ENCODE measurements at regions not wholly inside any gene's neighbourhood (a gene's known extent, or its start where the extent isn't known, plus 50 kb on each side); places are given as distances from the start of the nearest gene placed in this dataset.

DNA sequence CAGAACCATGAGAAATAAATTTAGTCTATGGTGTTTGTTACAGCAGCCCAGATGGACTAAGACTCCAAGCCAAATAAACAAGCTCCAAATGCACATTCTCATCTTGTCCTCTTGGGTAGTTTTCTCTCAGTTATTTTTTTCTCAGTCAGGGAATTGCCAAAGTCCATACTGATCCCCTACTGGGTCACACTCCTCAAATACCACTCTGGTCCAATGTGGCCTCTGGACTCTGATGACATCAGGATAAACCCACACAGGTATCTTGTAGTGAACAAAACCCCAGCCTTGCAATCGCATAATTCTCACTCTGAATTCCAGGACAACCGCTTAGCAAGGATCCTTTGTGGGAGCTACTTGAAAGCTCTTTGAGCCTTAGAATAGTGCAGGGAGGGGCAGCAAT lies 248.4 kb upstream of the JUN start:
- Histone ChIP-seq H3K27ac (ENCODE audit: low read depth, low read length) (no peak overlapping the region), H3K27me3 (ENCODE audit: control insufficient read depth in 2 of 2, insufficient read depth in 2 of 2, low read length in 2 of 2) (no peaks in the 10 kb centered on the region), H3K4me1 (ENCODE audit: control insufficient read depth in 2 of 2, insufficient read depth in 2 of 2, low read length in 2 of 2) (no peaks in the 10 kb centered on the region), H3K4me3 (ENCODE audit: low read length) (no peak overlapping the region), H3K36me3 (ENCODE audit: control insufficient read depth in 2 of 3, insufficient read depth in 3 of 3, low read length in 3 of 3) (no peaks in the 10 kb centered on the region), H3K9me3 (ENCODE audit: control insufficient read depth in 2 of 3, low read length in 3 of 3) (no peaks in the 10 kb centered on the region)
- ChIA-PET POLR2A (no interaction called here), CTCF (no interaction called here)
- Mint-ChIP-seq H3K9me3 (peaks cover 0 to 4% (median 0%) of the 10 kb centered on the region in 11 donors), H3K27me3 (no peaks in the 10 kb centered on the region), H3K4me1 (peaks cover 0 to under 1% (median 0%) of the 10 kb centered on the region in 7 donors), H3K36me3 (peaks cover 0 to 26% (median 7%) of the 10 kb centered on the region in 5 donors), H3K27ac (no peak overlapping the region), H3K4me3 (no peak overlapping the region)
- ATAC-seq (no peak), DNase-seq (no peak)
- intact Hi-C loops (cut with micrococcal nuclease): no loop called here

DNA sequence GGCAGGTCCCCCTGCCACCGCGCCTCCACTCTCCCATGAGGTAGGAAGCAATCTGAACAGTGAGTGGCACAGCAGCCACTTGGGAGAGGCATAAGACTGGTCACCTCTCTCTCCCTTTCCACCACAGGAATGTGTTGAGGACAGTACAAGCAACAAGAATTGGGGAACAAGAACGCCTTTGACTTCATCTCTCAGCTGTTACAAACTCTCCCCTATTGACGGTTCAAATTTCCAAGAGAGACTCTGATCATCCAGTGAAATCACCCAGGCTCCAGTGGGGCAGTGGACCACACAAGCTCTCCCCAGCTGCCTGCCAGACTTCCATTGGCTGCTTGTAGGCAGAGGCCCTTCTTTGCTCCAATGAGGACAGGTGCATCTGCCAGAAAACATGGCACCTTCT lies 249.9 kb upstream of the JUN start:
- Mint-ChIP-seq H3K36me3 (peaks cover 0 to 27% (median 7%) of the 10 kb centered on the region in 5 donors), H3K9me3 (peaks cover 0 to 4% (median 0%) of the 10 kb centered on the region in 11 donors), H3K4me1 (no peaks in the 10 kb centered on the region), H3K4me3 (no peak overlapping the region), H3K27me3 (no peaks in the 10 kb centered on the region), H3K27ac (no peak overlapping the region)
- no peaks in the 10 kb centered on the region for H3K36me3 ChIP-seq (ENCODE audit: control insufficient read depth in 2 of 3, insufficient read depth in 3 of 3, low read length in 3 of 3)
- no peaks in the 10 kb centered on the region for H3K4me1 ChIP-seq (ENCODE audit: control insufficient read depth in 2 of 2, insufficient read depth in 2 of 2, low read length in 2 of 2)
- CTCF ChIA-PET: no interaction called here
- ATAC-seq (no peak), DNase-seq (no peak)
- no peak overlapping the region for H3K4me3 ChIP-seq (ENCODE audit: low read length)
- POLR2A ChIA-PET: no interaction called here
- intact Hi-C loops (cut with micrococcal nuclease): no loop called here
- no peaks in the 10 kb centered on the region for H3K27me3 ChIP-seq (ENCODE audit: control insufficient read depth in 2 of 2, insufficient read depth in 2 of 2, low read length in 2 of 2)
- no peaks in the 10 kb centered on the region for H3K9me3 ChIP-seq (ENCODE audit: control insufficient read depth in 2 of 3, low read length in 3 of 3)
- no peak overlapping the region for H3K27ac ChIP-seq (ENCODE audit: low read depth, low read length)

DNA sequence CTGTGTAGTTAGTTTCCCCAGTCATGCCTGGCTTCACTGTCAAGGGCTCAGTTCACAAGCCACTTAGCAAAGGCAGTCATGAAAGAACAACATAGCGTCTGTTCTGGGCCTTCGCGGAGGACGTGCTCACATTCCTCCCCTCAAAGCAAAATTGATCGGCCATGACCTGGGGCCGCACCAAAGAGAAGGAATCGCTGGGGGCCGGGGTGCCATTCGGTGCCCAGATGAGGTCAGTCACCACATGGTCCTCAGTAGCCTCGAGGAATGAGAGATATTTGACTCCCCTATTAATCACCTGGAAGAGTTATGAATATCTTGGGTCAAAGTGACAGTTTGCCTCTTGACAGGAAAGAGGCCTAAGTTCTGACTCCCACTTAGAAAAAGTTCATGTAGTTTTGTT lies 251.1 kb upstream of the JUN start:
- H3K4me1 Mint-ChIP-seq: no peaks in the 10 kb centered on the region
- no peaks in the 10 kb centered on the region for H3K9me3 ChIP-seq (ENCODE audit: control insufficient read depth in 2 of 3, low read length in 3 of 3)
- no peak for ATAC-seq
- H3K36me3 ChIP-seq (ENCODE audit: control insufficient read depth in 2 of 3, insufficient read depth in 3 of 3, low read length in 3 of 3): no peaks in the 10 kb centered on the region
- DNase-seq: no peak
- ChIA-PET CTCF (no interaction called here), POLR2A (interaction anchor here (0.6 to 1.9 kb wide), 2 partner anchors 10 to 12 kb away, joined by 4 to 5 read pairs; no protein-coding TSS in a partner anchor)
- H3K9me3 Mint-ChIP-seq: peaks cover 0 to 4% (median 0%) of the 10 kb centered on the region in 11 donors
- H3K27ac ChIP-seq (ENCODE audit: low read depth, low read length): no peak overlapping the region
- no peaks in the 10 kb centered on the region for H3K4me1 ChIP-seq (ENCODE audit: control insufficient read depth in 2 of 2, insufficient read depth in 2 of 2, low read length in 2 of 2)
- peaks cover 0 to 28% (median 7%) of the 10 kb centered on the region in 5 donors for H3K36me3 Mint-ChIP-seq
- no peak overlapping the region for H3K4me3 Mint-ChIP-seq
- H3K27me3 ChIP-seq (ENCODE audit: control insufficient read depth in 2 of 2, insufficient read depth in 2 of 2, low read length in 2 of 2): no peaks in the 10 kb centered on the region
- intact Hi-C loops (cut with micrococcal nuclease): no loop called here
- no peaks in the 10 kb centered on the region for H3K27me3 Mint-ChIP-seq
- no peak overlapping the region for H3K27ac Mint-ChIP-seq
- H3K4me3 ChIP-seq (ENCODE audit: low read length): no peak overlapping the region

DNA sequence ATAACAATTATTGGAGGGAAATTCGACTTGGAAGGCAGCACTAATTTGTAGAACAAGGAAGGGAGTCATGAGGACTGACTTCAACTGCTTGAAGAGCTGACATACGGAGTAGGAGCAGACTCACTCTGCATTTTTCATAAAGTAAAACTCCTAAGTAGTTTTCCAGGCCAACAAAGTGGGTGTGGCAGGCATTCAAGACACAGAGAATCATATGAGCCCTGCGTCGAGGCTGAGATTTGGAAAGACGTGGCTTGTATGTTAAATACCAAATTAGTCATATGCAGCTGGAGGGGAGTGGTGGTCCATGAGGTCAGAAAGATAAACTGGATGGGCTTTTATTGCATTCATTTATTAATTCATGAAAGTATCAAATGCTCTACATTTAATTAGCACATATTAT lies 255.7 kb upstream of the JUN start:
- Histone ChIP-seq H3K36me3 (ENCODE audit: control insufficient read depth in 2 of 3, insufficient read depth in 3 of 3, low read length in 3 of 3) (no peaks in the 10 kb centered on the region), H3K4me1 (ENCODE audit: control insufficient read depth in 2 of 2, insufficient read depth in 2 of 2, low read length in 2 of 2) (peaks cover 0 to 4% of the 10 kb centered on the region in 2 donors), H3K27me3 (ENCODE audit: control insufficient read depth in 2 of 2, insufficient read depth in 2 of 2, low read length in 2 of 2) (no peaks in the 10 kb centered on the region), H3K9me3 (ENCODE audit: control insufficient read depth in 2 of 3, low read length in 3 of 3) (no peaks in the 10 kb centered on the region), H3K27ac (ENCODE audit: low read depth, low read length) (no peak overlapping the region), H3K4me3 (ENCODE audit: low read length) (no peak overlapping the region)
- Mint-ChIP-seq H3K36me3 (peaks cover 0 to 27% (median 0%) of the 10 kb centered on the region in 5 donors), H3K4me3 (no peak overlapping the region), H3K4me1 (peaks cover 2 to 29% (median 8%) of the 10 kb centered on the region in 7 donors), H3K9me3 (peaks cover 0 to 3% (median 0%) of the 10 kb centered on the region in 11 donors), H3K27me3 (no peaks in the 10 kb centered on the region), H3K27ac (no peak overlapping the region)
- DNase-seq: no peak
- ChIA-PET CTCF (interaction anchor here (0.6 kb wide), 1 partner anchor 80 kb away, joined by 6 read pairs; no protein-coding TSS in a partner anchor), POLR2A (interaction anchor here (1.1 kb wide), 1 partner anchor 15 kb away, joined by 3 read pairs; no protein-coding TSS in a partner anchor)
- intact Hi-C loops (cut with micrococcal nuclease): no loop called here
- ATAC-seq: no peak

DNA sequence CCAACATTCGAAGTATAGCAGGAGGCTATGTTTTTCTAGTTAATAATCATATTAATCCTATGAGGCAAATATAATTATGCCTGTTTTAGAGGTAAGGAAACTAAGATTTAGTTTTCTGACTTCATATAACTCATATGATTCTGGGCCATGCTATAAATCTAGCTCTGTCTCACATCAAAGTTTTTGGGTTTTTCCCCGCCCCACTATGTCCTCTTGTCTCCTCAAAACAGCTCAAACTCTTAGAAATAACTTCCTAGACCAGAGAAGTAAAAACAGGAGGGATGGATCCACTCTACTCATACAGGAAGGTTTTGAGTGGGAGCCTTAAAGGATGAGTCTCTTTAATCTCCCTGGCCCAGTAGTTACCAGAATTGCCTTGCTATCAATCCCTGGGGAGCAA lies 256.4 kb upstream of the FGGY start:
- ATAC-seq: no peak
- intact Hi-C loops (cut with micrococcal nuclease): loop anchor here (10.0 kb wide), 3 partner anchors 226 to 654 kb away; partner anchors contain the start of gene FGGY (in 2 of the 2)
- Histone ChIP-seq H3K27ac (ENCODE audit: low read depth, low read length) (no peak overlapping the region), H3K9me3 (ENCODE audit: control insufficient read depth in 2 of 3, low read length in 3 of 3) (no peaks in the 10 kb centered on the region), H3K4me3 (ENCODE audit: low read length) (no peak overlapping the region), H3K36me3 (ENCODE audit: control insufficient read depth in 2 of 3, insufficient read depth in 3 of 3, low read length in 3 of 3) (no peaks in the 10 kb centered on the region), H3K4me1 (ENCODE audit: control insufficient read depth in 2 of 2, insufficient read depth in 2 of 2, low read length in 2 of 2) (peaks cover 9 to 13% of the 10 kb centered on the region in 2 donors), H3K27me3 (ENCODE audit: control insufficient read depth in 2 of 2, insufficient read depth in 2 of 2, low read length in 2 of 2) (no peaks in the 10 kb centered on the region)
- no peak overlapping the region for H3K27ac Mint-ChIP-seq
- no peak for DNase-seq
- peaks cover 0 to 28% (median 0%) of the 10 kb centered on the region in 5 donors for H3K36me3 Mint-ChIP-seq
- peaks cover 8 to 38% (median 17%) of the 10 kb centered on the region in 7 donors for H3K4me1 Mint-ChIP-seq
- peaks cover 0 to 6% (median 0%) of the 10 kb centered on the region in 11 donors for H3K9me3 Mint-ChIP-seq
- H3K27me3 Mint-ChIP-seq: no peaks in the 10 kb centered on the region
- H3K4me3 Mint-ChIP-seq: no peak overlapping the region
- ChIA-PET POLR2A (interaction anchor here (1.1 kb wide), 1 partner anchor 15 kb away, joined by 3 read pairs; no protein-coding TSS in a partner anchor), CTCF (no interaction called here)

DNA sequence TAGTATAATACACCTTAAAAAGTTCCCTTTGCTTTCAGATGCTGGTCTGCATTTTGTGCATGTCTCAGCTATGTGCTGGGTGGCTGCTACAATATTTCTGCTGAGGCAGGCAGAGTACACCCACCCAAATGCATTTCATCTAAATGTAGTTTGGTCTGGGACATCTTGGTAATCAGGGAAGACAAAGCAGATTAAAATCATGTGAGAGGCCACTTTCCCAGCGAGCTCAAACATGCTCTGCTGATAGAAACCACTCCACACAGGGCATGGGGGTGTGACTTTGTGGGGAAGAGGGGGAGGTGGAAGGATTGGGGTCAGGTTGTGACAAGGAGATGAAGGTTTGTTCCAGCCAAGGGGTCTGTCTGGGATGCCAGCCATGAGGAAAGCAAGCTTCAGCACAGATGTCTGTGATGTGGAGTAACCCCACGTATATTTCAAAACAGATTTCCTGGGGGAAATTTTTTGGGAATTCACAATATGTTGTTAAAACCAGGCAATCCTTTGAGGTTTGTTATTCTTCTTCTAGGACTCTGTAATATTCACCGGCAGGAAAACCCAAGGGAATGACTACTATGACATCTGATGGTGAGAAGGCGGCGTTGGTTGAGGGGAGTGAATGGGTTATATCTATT lies 255.1 kb upstream of the FGGY start:
- H3K27me3 Mint-ChIP-seq: no peaks in the 10 kb centered on the region
- H3K36me3 ChIP-seq (ENCODE audit: control insufficient read depth in 2 of 3, insufficient read depth in 3 of 3, low read length in 3 of 3): no peaks in the 10 kb centered on the region
- H3K27me3 ChIP-seq (ENCODE audit: control insufficient read depth in 2 of 2, insufficient read depth in 2 of 2, low read length in 2 of 2): no peaks in the 10 kb centered on the region
- DNase-seq (no peak), ATAC-seq (no peak)
- no peak overlapping the region for H3K4me3 ChIP-seq (ENCODE audit: low read length)
- ChIA-PET POLR2A (interaction anchor here (0.5 to 1.0 kb wide), 3 partner anchors 258 to 352 kb away, joined by 3 to 5 read pairs (median 3); partner anchors contain the start of gene JUN), CTCF (no interaction called here)
- H3K27ac Mint-ChIP-seq: peak overlapping the region in 2 of 9 donors; percentile 28 to 55
- peaks cover 22 to 25% of the 10 kb centered on the region in 2 donors for H3K4me1 ChIP-seq (ENCODE audit: control insufficient read depth in 2 of 2, insufficient read depth in 2 of 2, low read length in 2 of 2)
- H3K9me3 Mint-ChIP-seq: peaks cover 0 to 7% (median 0%) of the 10 kb centered on the region in 11 donors
- H3K9me3 ChIP-seq (ENCODE audit: control insufficient read depth in 2 of 3, low read length in 3 of 3): no peaks in the 10 kb centered on the region
- H3K4me1 Mint-ChIP-seq: peaks cover 20 to 51% (median 30%) of the 10 kb centered on the region in 7 donors
- H3K36me3 Mint-ChIP-seq: peaks cover 0 to 35% (median 0%) of the 10 kb centered on the region in 5 donors
- no peak overlapping the region for H3K27ac ChIP-seq (ENCODE audit: low read depth, low read length)
- H3K4me3 Mint-ChIP-seq: no peak overlapping the region
- intact Hi-C loops (cut with micrococcal nuclease): loop anchor here (10.0 kb wide), 3 partner anchors 227 to 653 kb away; partner anchors contain the start of gene FGGY (in 2 of the 2)
